Astrocyte (in vitro differentiated cells and primary cell): ENCODE measurements at regions not wholly inside any gene's neighbourhood (a gene's known extent, or its start where the extent isn't known, plus 50 kb on each side); places are given as distances from the start of the nearest gene placed in this dataset.

Experiments
- DNase-seq: peaks from one replicate; pipeline ENCODE4 v3.0.0-alpha.2; 2010; ENCODE audit warnings: low read depth
- FAIRE-seq: peaks from 2 replicates; lab custom pipeline; 2011; peaks lifted over from hg19 to GRCh38; lab: Jason Lieb, UNC
- H2AFZ ChIP-seq: 2 replicates; pipeline ENCODE4 v1.6.0; 2012; ENCODE audit warnings: low read depth, low read length, inconsistent platforms
- H3K27ac ChIP-seq: 2 replicates; pipeline ENCODE4 v1.5.1; 2011; ENCODE audit warnings: low read depth, low read length, inconsistent platforms
- H3K27me3 ChIP-seq: 2 replicates; pipeline ENCODE4 v1.6.0; 2011; ENCODE audit warnings: low read length, inconsistent platforms; ENCODE audit not compliant: insufficient read depth
- H3K36me3 ChIP-seq: 2 replicates; pipeline ENCODE4 v1.5.1; 2011; ENCODE audit warnings: low read length, inconsistent platforms; ENCODE audit not compliant: insufficient read depth
- H3K4me1 ChIP-seq: 2 replicates; pipeline ENCODE4 v1.5.1; 2011; ENCODE audit warnings: low read length, inconsistent platforms; ENCODE audit not compliant: insufficient read depth
- H3K4me2 ChIP-seq: 2 replicates; pipeline ENCODE4 v1.6.0; 2012; ENCODE audit warnings: low read length, inconsistent platforms
- H3K4me3 ChIP-seq: 2 replicates; pipeline ENCODE4 v1.5.1; 2011; ENCODE audit warnings: low read depth, mild to moderate bottlenecking, low read length, inconsistent platforms; ENCODE audit not compliant: insufficient read depth
- H3K79me2 ChIP-seq: 2 replicates; pipeline ENCODE4 v1.6.0; 2012; ENCODE audit warnings: mild to moderate bottlenecking, low read length, inconsistent platforms; ENCODE audit not compliant: insufficient read depth
- H3K9ac ChIP-seq: 2 replicates; pipeline ENCODE4 v1.6.0; 2012; ENCODE audit warnings: mild to moderate bottlenecking, low read length, inconsistent platforms
- H3K9me3 ChIP-seq: 2 replicates; pipeline ENCODE4 v1.5.1; 2012; ENCODE audit warnings: low read depth, mild to moderate bottlenecking, low read length, inconsistent platforms; ENCODE audit not compliant: insufficient read depth
- H4K20me1 ChIP-seq: 2 replicates; pipeline ENCODE4 v1.6.0; 2012; ENCODE audit warnings: low read length, inconsistent platforms; ENCODE audit not compliant: insufficient read depth
- H3K27ac Mint-ChIP-seq: one replicate; pipeline ENCODE4 v1.8.0; 2021; ENCODE audit warnings: mild to moderate bottlenecking, mixed read lengths; ENCODE audit not compliant: unreplicated experiment
- H3K27me3 Mint-ChIP-seq: one replicate; pipeline ENCODE4 v1.8.0; 2021; ENCODE audit warnings: low read depth, mixed read lengths; ENCODE audit not compliant: unreplicated experiment
- H3K36me3 Mint-ChIP-seq: one replicate; pipeline ENCODE4 v1.8.0; 2021; ENCODE audit warnings: low read depth, mixed read lengths; ENCODE audit not compliant: unreplicated experiment
- H3K4me1 Mint-ChIP-seq: one replicate; pipeline ENCODE4 v1.8.0; 2021; ENCODE audit warnings: low read depth, mixed read lengths; ENCODE audit not compliant: unreplicated experiment
- H3K4me3 Mint-ChIP-seq: one replicate; pipeline ENCODE4 v1.8.0; 2021; ENCODE audit warnings: mild to moderate bottlenecking, moderate library complexity, mixed read lengths; ENCODE audit not compliant: unreplicated experiment
- H3K9me3 Mint-ChIP-seq: one replicate; pipeline ENCODE4 v1.8.0; 2021; ENCODE audit warnings: mild to moderate bottlenecking, mixed read lengths; ENCODE audit not compliant: unreplicated experiment
- EZH2 ChIP-seq: IDR thresholded peaks from 2 replicates; pipeline ENCODE4 v1.6.1; 2012; ENCODE audit warnings: mild to moderate bottlenecking, low read length, inconsistent platforms; ENCODE audit not compliant: insufficient read depth
- TF ChIP-seq, protein P1 (sequence below): IDR thresholded peaks from 2 replicates; pipeline ENCODE4 v1.5.1; 2011; ENCODE audit warnings: low read depth, mild to moderate bottlenecking, inconsistent platforms, low read length, moderate library complexity; ENCODE audit not compliant: insufficient read depth

DNA sequence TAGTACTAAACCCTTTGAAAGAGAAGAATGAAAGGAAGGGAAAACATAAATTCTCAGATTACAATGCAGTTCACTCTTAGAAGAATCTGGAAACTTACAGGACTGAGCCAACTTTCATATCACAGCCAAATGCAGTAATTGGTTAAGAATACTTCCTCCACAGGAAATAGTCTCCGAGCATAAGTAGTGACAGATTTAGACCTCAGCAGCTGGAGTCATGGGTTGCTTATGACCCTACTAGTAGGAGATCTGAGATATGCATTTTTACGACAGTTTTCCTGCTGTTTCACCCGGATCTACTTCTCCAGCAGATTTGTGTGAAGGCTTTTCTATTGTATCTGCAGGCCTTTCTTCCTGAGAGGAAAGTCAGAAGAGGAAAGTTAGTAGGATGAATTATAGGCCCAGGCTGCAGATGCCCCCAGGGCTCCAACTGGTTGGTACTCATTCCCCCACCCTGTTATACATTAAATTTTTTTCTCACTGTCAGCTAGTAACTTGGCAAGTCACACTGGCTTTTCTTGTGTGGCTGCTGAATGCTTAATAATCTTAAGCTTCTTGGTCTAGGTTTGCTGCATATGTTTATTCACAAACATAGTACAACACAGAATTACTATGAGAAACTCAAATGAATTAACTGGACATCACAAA is 1241.5 kb upstream of the MIR17HG start:
- FAIRE-seq (peak; percentile 76), DNase-seq (peak; percentile 82)
- no peaks in the 10 kb centered on the region for H3K27me3 ChIP-seq
- peak overlapping the region; percentile 61 for H2AFZ ChIP-seq
- H3K4me2 ChIP-seq = peak overlapping the region; percentile 72
- H3K79me2 ChIP-seq = no peaks in the 10 kb centered on the region
- H3K27me3 Mint-ChIP-seq = no peaks in the 10 kb centered on the region
- H3K27ac Mint-ChIP-seq = peak overlapping the region; percentile 26
- H3K27ac ChIP-seq = peak overlapping the region; percentile 28
- H3K36me3 ChIP-seq = no peaks in the 10 kb centered on the region
- peaks cover 13% of the 10 kb centered on the region for H3K4me1 ChIP-seq
- no peaks in the 10 kb centered on the region for H4K20me1 ChIP-seq
- H3K9me3 ChIP-seq = no peaks in the 10 kb centered on the region
- no peak overlapping the region for H3K9ac ChIP-seq
- no peaks in the 10 kb centered on the region for H3K36me3 Mint-ChIP-seq
- peaks cover 14% of the 10 kb centered on the region for H3K4me1 Mint-ChIP-seq
- TF ChIP-seq EZH2 = no peak
- TF ChIP-seq, protein P1, sequence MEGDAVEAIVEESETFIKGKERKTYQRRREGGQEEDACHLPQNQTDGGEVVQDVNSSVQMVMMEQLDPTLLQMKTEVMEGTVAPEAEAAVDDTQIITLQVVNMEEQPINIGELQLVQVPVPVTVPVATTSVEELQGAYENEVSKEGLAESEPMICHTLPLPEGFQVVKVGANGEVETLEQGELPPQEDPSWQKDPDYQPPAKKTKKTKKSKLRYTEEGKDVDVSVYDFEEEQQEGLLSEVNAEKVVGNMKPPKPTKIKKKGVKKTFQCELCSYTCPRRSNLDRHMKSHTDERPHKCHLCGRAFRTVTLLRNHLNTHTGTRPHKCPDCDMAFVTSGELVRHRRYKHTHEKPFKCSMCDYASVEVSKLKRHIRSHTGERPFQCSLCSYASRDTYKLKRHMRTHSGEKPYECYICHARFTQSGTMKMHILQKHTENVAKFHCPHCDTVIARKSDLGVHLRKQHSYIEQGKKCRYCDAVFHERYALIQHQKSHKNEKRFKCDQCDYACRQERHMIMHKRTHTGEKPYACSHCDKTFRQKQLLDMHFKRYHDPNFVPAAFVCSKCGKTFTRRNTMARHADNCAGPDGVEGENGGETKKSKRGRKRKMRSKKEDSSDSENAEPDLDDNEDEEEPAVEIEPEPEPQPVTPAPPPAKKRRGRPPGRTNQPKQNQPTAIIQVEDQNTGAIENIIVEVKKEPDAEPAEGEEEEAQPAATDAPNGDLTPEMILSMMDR = no peak
- no peak overlapping the region for H3K4me3 Mint-ChIP-seq
- peaks cover 3% of the 10 kb centered on the region for H3K9me3 Mint-ChIP-seq
- H3K4me3 ChIP-seq = peak overlapping the region; percentile 29

GRCh38 chr13:90107661-90108060 is 1239.8 kb upstream of the MIR17HG start:
- no peaks in the 10 kb centered on the region for H3K36me3 Mint-ChIP-seq
- H3K27ac Mint-ChIP-seq = no peak overlapping the region
- H3K27me3 Mint-ChIP-seq = no peaks in the 10 kb centered on the region
- Histone ChIP-seq H3K4me1 (peaks cover 13% of the 10 kb centered on the region), H2AFZ (no peak overlapping the region), H4K20me1 (no peaks in the 10 kb centered on the region), H3K9ac (no peak overlapping the region), H3K27ac (no peak overlapping the region), H3K36me3 (no peaks in the 10 kb centered on the region), H3K4me3 (no peak overlapping the region), H3K79me2 (no peaks in the 10 kb centered on the region), H3K9me3 (no peaks in the 10 kb centered on the region), H3K27me3 (no peaks in the 10 kb centered on the region), H3K4me2 (no peak overlapping the region)
- no peaks in the 10 kb centered on the region for H3K9me3 Mint-ChIP-seq
- DNase-seq = no peak
- TF ChIP-seq, protein P1 = no peak
- no peak for FAIRE-seq
- peaks cover 14% of the 10 kb centered on the region for H3K4me1 Mint-ChIP-seq
- H3K4me3 Mint-ChIP-seq = no peak overlapping the region

GRCh38 chr13:90108547-90108946 is 1238.9 kb upstream of the MIR17HG start:
- no peak overlapping the region for H3K9ac ChIP-seq
- peak; percentile 31 for DNase-seq
- TF ChIP-seq EZH2 = no peak
- TF ChIP-seq, protein P1 = no peak
- no peak overlapping the region for H3K4me2 ChIP-seq
- Mint-ChIP-seq H3K4me1 (peaks cover 14% of the 10 kb centered on the region), H3K27ac (no peak overlapping the region), H3K9me3 (no peaks in the 10 kb centered on the region), H3K36me3 (no peaks in the 10 kb centered on the region), H3K27me3 (no peaks in the 10 kb centered on the region), H3K4me3 (no peak overlapping the region)
- H3K79me2 ChIP-seq = no peaks in the 10 kb centered on the region
- H3K4me3 ChIP-seq = no peak overlapping the region
- H3K4me1 ChIP-seq = peaks cover 13% of the 10 kb centered on the region
- H3K36me3 ChIP-seq = no peaks in the 10 kb centered on the region
- no peak overlapping the region for H2AFZ ChIP-seq
- H3K9me3 ChIP-seq = no peaks in the 10 kb centered on the region
- no peaks in the 10 kb centered on the region for H4K20me1 ChIP-seq
- no peak for FAIRE-seq
- no peaks in the 10 kb centered on the region for H3K27me3 ChIP-seq
- H3K27ac ChIP-seq = no peak overlapping the region
